GM21619 (cell line): ENCODE measurements at regions not wholly inside any gene's neighbourhood (a gene's known extent, or its start where the extent isn't known, plus 50 kb on each side); places are given as distances from the start of the nearest gene placed in this dataset.

Source experiments
- ATAC-seq: cut with Tn5 transposase; IDR thresholded peaks from one replicate; pipeline ENCODE4 v1.9.1; 2021; ENCODE audit not compliant: unreplicated experiment

DNA sequence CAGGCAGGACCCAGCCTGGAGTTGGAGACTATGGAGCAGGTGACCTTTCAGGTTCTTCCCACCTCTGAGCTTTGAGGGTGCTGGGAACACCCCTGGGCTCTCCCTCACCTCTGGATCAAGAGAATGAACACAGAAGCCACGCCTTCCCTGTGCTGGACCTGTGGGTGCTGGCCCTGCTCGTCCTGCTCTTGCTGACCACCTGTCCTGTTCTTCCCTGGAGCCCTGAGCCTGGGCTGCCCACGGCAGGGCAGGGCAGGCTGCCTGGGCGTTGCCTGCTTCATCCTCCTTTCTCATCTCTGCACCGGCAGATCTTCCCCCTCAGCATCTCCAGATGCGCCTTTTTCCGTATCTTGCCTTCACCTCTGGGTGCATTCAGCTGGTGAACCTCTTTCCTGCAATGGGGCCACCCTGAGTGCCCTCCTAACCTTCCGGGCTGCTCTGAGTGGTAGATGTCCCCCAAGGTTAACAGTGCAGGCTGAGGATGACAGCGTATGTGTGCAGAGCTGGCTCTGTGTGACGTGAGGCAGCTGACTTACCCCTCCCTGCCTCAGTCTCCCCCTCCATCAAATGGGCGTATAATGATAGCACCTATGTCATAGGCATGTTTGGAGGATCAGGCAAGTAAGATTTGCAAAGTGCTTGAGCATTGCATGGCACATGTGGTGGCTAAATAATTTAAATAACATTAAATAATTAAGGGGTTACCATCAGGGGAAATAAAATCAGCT lies 225.8 kb upstream of the CIBAR2 start:
- ATAC-seq, result no peak

DNA sequence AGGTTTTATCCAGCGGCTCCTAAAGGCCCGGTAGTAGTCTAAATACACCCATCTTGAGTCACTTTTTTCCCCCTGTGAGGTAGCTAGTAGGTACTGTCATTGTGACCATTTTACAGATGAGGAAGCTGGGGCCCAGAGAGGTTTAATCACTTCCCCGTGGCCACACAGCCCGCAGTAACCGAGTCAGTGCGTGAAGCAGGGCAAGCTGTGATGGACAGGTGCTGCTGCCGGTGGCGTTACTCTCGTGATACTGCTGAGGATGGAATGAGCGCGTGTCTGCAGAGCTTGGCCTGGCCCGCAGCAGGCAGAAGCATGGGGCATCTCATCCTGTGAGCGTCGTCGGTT lies 226.3 kb upstream of the CIBAR2 start:
- no peak for ATAC-seq

DNA sequence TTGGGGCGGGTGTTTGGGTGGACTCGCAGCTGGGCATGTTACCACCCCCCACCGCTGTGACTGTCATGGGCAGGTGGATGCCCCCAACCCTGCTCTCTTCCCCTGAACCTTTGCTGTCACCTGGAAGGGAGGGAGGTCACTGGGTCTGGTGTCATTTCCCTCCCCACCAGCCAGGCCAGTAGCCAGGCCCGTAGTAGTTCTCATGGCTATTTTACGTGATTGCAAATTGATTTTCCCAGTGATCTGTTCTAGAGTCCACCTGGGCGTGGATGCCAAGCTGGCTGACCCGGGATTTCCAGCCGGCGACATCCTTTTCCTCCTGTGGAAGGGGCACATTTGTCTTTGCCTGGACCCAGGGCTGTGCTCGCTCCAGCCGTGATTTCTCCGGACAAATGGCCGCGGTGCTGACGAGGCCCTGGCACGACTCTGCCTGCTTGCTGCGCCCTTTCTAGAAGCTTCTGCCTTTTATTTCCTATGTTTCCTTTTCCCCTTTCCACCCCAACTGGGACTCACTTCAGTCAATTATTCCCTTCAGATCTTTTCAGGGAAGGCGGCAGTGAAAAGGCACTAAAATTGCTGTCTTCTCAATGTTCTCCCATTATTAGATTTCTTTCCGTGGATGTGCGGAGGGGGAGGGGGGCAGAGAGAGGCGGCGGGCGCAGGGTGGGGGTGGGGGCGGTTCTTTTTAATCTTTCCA lies 226.9 kb upstream of the CIBAR2 start:
- no peak for ATAC-seq

DNA sequence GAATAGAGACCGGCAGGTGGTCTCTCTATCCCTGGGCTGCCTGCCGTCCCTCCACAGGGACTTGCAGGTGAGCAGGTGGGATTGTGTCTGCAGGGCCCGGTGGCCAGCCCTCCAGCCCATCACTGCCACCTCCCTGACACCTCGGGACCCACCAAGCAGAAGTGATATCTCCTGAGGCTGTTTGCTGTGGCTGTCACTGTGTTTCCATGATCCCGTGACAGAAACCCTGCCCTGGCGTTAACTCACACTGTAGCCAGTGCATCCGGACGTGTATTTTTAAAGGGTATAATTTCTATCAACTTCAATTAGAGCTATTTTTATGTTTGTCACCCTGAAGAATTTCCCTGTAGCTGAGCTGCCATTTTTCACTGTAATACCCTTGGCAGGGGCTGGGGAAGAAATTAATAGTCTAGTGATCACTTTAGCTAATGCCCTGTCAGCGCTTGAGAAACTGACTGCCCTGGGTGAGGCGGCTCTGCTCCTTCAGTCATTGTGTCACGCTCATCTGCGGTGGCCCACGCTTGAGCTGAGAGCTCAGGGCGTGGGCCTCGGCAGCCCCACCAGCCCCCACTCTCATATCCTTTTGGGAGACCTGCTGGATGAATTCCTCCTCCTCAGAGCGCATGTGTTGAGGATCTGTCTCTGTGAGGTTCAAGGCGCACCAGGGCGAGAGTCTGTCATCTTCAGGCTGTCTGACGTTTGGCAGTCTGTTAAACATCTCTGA lies 229.9 kb upstream of the CIBAR2 start:
- ATAC-seq, result no peak

DNA sequence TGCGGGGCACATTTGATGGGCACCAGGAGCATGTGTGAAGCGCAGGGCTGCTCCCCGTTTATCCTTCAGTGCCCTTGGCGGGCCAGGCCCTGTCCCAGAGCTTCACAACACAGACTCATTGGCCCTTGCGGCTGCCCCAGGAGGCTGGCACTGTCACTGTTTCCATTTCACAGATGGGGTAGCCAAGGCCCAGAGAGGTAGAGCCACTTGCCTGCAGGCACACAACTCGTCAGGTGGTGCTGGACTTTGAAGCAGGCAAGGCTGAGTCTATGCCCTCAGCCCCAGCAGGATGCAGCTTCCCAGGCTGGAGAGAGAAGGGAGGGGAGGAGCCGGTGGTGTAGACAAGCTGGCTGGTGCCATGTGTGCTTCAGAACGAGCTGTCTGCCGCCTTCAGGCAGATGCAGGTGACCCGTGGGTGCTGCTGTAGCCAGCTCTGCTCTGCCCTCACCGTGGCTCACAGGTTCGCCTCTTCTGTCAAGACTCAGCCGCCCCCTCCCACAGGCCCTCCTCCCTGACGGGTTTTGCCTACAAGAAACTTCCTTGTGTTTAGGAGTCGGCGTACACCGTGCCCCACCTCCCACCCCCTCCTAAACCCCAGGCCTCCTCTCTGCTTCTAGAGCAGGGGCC lies 232.3 kb upstream of the CIBAR2 start:
- no peak for ATAC-seq

DNA sequence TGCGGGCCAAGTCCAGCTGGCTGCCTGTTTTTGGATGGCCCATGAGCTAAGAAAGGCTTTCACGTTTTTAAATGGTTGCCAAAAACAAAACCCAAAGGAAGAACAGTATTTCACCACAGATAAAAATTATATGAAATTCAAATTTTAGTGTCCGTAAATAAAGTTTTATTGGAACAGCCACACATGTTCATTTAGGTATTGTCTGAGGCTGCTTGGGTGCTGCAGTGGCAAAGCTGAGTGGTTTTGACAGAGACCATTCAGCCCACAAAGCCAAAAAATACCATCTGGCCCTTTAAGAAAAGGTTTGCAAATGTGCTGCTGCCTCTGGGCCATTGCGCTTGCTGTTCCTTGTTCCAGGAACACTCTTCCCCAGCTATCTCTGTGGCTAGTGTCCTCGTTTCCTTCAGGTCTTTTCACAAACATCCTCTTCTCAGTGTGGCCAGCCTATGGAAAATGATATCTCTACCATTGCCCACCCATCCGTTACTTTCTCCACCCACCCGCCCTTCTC lies 232.9 kb upstream of the CIBAR2 start:
- ATAC-seq, result no peak

DNA sequence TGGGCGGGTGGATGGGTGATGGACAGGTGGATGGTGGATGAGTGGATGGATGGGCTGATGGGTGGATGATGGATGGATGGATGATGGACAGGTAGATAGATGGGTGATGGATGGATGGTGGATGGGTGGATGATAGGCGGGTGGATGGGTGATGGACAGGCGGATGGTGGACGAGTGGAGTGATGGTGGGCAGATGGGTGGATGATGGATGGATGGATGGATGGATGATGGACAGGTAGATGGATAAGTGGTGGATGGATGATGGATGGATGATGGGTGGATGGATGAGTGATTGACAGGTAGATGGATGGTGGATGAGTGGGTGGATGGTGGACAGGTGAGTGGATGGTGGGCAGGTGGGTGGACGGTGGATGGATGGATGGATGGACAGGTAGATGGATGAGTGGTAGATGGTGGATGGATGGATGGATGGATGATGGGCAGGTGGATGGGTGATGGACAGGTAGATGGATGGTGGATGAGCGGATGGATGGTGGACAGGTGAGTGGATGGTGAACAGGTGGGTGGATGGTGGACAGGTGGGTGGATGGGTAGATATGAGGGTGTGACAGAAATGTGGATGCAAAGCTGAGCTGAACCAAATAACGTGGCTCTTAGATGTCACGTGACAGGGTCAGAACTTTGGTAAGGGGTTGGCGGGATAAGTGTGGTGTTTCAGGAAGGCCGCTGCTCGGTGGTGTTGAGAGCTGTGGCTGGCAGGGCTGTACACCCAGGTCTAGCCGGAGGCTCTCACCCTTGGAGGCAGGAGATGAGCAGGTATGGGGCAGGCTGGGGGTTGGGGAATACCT lies 234.3 kb upstream of the CIBAR2 start:
- no peak for ATAC-seq

DNA sequence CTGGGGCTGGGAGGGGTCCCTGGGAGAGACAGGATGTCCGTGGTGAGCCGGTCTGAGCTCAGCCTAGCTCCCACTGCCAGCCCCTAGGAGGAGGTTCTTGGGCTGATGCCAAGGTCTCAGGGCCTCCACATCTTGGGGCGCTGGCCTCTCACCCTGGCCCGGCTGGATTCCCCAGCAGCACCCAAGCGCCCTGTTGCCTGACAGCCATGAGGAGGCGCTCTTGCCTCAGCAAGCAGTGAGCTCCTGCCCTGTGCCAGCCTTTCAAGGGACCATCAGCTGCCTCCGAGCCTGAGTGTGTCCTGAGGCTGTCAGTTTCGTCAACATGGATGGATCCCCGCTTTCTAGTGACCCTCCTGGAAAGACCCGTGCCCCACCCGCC lies 234.9 kb upstream of the CIBAR2 start:
- no peak for ATAC-seq

DNA sequence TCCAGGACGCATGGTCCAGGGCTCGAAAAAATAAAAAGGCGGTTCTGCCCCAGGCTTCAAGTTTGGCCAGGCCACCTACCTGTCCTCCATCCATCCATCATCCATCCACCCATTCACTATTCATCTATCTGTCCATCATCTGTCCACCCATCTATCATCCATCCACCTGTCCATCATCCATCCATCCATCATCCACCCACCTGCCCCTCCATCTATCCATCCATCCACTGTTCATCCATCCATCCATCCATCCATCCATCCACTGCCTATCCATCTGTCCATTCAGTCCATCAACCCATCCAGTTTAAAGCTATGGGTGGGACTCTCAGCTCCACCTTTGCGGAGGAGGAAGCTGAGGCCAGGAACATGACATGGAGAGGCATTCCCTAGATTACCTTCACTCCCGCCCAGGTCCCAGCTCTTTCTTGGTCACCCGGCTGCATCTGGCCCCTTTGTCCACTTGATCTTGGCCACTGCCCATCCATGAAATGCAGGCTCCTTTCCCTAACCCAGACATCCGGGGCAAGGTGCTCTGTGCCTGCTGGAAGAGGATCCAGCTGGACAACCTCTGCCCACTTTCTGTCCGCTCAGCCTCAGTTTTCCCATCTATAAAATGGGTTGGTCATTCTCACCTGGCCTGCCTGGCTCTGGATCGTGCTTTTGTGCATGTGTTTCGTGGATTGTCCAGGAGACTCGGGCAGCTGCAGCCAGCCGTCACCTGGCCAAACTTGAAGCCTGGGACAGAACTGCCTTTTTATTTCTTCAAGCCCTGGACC lies 236.0 kb upstream of the CIBAR2 start:
- ATAC-seq, result no peak

DNA sequence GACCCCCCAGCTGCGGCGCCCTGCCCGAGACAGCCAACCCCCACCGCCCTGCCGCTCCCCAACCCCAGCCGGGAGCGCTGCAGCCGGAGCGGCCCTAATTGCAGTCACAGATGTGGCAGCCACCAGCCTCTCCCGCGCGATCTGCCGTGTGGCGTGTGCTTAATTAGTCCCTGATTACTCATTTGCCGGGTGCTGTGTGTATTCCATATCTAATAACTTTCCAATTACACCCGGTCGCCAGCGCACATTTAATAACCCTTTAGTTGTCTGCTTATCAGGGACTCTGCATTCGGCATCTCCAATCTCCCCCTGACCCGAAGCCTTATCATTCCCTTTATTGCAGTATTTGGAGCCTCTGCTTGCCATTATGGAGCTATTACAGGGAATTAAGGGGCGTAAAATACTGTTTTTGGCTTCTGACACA lies 236.7 kb upstream of the CIBAR2 start:
- no peak for ATAC-seq

DNA sequence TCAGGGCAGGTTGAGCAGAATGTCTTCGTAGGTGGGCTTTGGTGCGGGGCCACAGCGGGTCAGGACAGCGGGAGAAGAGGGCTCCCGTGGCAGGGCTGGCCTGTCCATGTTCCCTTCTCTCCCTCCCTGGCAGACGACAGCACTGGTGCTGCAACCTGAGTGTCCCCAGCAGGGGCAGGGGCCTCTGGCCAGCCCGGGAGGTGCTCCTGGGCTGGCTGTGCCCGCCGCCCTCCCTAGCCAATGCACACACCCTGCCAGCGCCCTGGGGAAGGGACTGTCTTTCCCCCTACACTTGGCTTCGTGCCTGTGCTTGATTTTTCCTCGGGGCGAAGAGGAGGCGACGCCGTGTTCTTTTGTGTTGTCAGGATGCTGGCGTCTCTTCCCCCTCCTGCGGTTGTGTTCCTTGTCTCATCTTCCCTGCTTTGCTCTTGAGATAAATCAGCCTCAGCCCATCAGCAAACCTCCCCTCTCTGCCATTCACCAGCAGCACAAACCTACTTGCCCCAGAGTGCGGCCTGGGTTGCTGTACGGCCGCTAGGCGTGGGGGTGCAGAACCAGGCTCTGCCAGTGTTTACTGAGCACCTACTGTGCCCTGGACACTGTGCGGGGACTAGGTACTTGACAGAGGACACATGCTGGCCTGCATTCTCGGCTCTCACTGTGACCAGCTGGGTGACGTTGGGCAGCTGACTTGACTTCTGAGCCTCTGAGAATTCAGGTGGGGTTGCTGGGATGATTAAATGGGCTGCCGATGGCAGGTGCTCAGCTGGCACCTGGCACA lies 237.3 kb upstream of the CIBAR2 start:
- no peak for ATAC-seq

DNA sequence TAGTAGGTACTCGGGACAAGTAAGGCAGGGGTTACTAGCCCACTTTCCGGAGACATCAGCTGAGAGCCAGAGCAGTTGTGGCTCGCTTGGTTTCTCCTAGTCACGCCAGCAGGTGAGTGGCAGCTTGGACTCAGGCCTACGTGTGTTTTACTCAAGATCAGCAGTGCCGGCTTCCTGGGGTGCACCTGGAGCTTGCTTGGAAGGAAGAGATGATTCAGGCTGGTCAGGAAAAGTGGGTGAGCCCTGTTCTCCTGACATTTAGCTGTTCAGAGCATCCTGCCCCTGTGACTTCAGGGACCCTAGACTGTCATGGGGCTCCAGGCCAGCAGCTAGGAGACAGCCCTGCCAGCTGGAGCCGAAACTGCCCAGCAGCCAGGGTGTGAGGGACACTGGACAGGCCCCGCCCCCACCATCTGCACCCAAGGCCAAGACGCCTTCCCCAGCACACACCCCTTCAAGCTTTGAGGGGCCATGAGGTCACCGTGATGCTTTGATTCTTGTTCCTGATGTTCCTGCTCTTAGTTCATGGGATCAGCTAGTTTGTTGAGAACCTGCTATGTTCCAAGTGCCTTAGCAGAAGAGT lies 238.0 kb upstream of the CIBAR2 start:
- ATAC-seq, result no peak

DNA sequence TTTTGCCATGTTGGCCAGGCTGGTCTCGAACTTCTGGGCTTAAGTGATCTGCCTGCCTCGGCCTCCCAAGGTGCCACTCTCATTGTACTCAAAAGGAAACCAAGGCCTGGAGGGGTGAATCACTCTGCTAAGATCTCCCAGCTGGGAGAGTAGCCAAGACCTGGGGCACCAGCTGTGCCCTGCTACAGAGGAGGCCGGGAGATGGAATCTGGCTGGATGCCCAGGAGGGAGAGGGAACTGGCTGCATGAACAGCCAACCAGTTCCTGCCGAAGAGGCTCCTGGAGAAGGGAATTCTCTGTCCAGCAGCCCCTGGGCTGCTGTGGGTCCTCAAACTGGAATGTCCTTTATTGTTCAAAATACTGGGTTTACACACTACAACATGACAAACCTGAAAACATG lies 238.7 kb upstream of the CIBAR2 start:
- ATAC-seq, result no peak

DNA sequence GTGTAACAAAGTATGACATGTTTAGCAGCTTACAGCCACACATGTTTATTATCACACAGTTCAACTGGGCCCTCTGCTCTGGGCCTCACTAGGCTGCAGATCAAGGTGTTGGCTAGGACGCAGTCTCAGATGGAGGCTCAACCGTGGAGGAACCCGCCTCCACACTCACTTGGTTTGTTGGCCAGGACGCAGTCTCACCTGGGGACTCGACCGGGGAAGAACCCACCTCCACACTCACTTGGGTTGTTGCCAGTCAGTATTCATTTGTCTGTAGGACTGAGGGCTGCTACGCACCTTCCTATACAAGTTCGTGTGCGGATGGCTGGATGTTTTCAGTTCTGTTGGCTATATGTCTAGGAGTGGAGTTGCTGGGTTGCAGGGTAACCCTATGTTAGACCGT lies 240.7 kb upstream of the CIBAR2 start:
- ATAC-seq, result no peak

DNA sequence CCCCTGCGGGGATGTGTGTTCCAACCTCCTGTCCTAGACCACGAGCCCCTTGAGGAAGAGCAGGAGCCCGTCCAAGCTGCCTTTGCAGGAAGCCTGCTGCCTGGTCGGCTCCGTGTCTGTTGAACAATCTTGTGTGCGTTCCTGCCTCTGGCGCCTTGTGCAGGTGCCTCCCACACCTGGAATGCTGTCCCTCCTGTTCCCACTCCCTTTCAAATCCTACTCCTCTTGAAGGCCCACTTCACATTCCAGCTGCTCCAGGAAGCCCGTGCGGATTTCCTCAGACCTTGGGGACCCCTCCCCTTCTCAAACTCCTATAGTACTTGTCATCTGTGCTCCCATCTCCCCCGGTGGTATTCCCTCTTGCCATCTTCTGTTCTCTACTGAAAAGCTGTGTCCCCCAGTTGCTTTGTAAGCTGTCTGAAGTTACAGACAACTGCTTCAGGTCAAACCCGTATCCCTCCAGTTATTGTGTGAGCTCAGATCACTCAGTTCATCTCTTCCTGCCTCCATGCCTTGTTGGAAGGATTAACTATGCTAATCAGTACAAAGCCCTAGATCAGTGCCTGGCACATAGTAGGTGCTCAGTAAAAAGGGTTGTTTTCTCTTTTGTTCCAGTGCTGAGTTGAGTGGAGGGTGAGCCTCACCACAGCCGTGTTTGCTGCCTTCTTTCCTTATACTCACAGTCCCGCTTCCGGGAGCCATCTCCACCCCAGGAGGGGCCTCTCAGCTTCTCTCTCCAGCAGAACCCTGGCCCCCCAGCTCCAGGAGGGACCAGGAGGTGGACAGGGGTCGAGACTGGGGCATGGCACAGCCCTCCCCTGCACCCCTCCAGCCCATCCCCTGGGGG lies 241.8 kb upstream of the CIBAR2 start:
- no peak for ATAC-seq

DNA sequence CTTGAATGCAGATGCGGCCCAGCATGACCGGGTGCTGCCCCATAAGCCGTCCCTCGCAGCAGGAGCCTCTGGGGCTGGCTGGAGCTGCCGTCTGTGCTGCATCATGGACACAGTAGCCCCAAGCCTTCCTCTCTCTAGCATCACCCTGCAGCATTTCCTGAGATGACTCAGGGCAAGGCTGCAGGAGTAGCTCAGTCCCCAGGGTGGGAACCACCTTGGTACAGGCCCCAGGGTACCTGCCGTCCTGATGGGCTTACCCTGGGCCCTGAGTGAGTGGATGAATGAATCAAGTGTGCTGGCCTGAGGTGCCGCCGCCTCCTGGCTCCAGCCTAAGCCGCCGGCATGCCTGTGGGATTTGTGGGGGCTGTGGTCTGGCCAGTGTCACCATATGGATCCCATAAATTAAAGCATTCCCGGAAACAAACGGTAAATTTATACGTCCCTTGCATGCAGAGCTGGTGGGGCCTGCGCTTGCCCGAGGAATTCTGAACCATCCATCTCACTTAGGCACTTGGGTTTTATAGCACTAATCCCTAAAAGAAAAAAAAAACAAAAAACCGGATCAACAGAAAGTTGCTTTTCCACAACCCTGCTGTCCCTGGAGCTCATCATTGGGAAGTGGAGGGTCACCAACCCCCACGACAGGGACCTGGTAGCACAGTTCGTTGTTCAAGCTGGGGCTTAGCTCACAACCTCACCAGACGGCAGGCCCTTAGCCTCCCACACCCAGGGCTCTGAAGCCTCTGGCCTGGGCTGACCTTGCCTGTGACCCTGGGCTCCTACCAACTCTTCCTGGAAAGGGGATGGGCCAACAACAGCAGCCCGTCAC lies 242.6 kb upstream of the CIBAR2 start:
- ATAC-seq, result no peak

DNA sequence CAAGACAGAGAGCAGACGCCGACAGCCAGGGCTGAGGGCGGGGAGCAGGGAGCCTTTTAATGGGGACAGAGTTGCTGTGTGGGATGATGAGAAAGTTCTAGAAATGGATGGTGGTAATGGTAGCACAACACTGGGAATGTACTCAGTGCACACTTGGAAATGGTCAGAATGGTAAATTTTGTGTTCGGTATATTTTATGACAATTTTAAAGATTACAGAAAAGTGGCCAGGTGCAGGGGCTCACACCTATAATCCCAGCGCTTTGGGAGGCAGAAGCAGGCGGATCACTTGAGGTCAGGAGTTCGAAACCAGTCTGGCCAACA lies 243.2 kb upstream of the CIBAR2 start:
- no peak for ATAC-seq
